ENCODE measurements at regions not wholly inside any gene's neighbourhood (a gene's known extent, or its start where the extent isn't known, plus 50 kb on each side); places are given as distances from the start of the nearest gene placed in this dataset.

GRCh38 chr15:29888646-29889045 lies 66.4 kb upstream of the TJP1 start:
- Histone ChIP-seq H3K4me1 (no peaks in the 10 kb centered on the region), H3K36me3 (replicated peaks in 1 of 2; ENCODE audit: insufficient read depth in 1 of 2, low read depth in 2 of 2) (no peaks in the 10 kb centered on the region), H3K4me3 (no peak overlapping the region), H3K27me3 (no peaks in the 10 kb centered on the region), H3K9me3 (no peaks in the 10 kb centered on the region), H3K27ac (no peak overlapping the region)
- DNase-seq (no peak), ATAC-seq (no peak)
- WGBS, 2 donors: 57 to 66% methylated on average over 5 of the region's 5 CpGs
- intact Hi-C loops (cut with DNase I): no loop called here
- no peak for TF ChIP-seq CTCF (IDR thresholded peaks at IDR 0.05)
- TF ChIP-seq POLR2A (IDR thresholded peaks at IDR 0.05): no peak

GRCh38 chr15:29887721-29888120 lies 65.5 kb upstream of the TJP1 start:
- Histone ChIP-seq H3K27ac (no peak overlapping the region), H3K36me3 (replicated peaks in 1 of 2; ENCODE audit: insufficient read depth in 1 of 2, low read depth in 2 of 2) (no peaks in the 10 kb centered on the region), H3K4me1 (no peaks in the 10 kb centered on the region), H3K9me3 (no peaks in the 10 kb centered on the region), H3K4me3 (no peak overlapping the region), H3K27me3 (no peaks in the 10 kb centered on the region)
- intact Hi-C loops (cut with DNase I): no loop called here
- DNase-seq: no peak
- 61 to 63% methylated on average over 2 of the region's 2 CpGs for WGBS, 2 donors
- TF ChIP-seq CTCF (IDR thresholded peaks at IDR 0.05): no peak
- no peak for TF ChIP-seq POLR2A (IDR thresholded peaks at IDR 0.05)
- ATAC-seq: no peak

- H3K27ac ChIP-seq: no peak overlapping the region
These were observed 62.9 kb upstream of the TJP1 start for GRCh38 chr15:29885183-29885582.

GRCh38 chr15:29883126-29883525 lies 60.9 kb upstream of the TJP1 start:
- intact Hi-C loops (cut with DNase I): no loop called here
- H3K4me1 ChIP-seq: no peaks in the 10 kb centered on the region
- ATAC-seq (no peak), DNase-seq (no peak)
- H3K4me3 ChIP-seq: no peak overlapping the region
- no peaks in the 10 kb centered on the region for H3K27me3 ChIP-seq
- no peaks in the 10 kb centered on the region for H3K9me3 ChIP-seq
- H3K27ac ChIP-seq: no peak overlapping the region
- TF ChIP-seq CTCF (IDR thresholded peaks at IDR 0.05) (no peak), POLR2A (IDR thresholded peaks at IDR 0.05) (no peak)
- no peaks in the 10 kb centered on the region for H3K36me3 ChIP-seq (replicated peaks in 1 of 2; ENCODE audit: insufficient read depth in 1 of 2, low read depth in 2 of 2)
- 68 to 81% methylated on average over 3 of the region's 3 CpGs for WGBS, 2 donors

More at GRCh38 chr15:29885183-29885582, 62.9 kb upstream of the TJP1 start:
- Histone ChIP-seq H3K36me3 (replicated peaks in 1 of 2; ENCODE audit: insufficient read depth in 1 of 2, low read depth in 2 of 2) (no peaks in the 10 kb centered on the region), H3K4me1 (no peaks in the 10 kb centered on the region), H3K9me3 (no peaks in the 10 kb centered on the region), H3K4me3 (no peak overlapping the region), H3K27me3 (no peaks in the 10 kb centered on the region)
- ATAC-seq (no peak), DNase-seq (no peak)
- intact Hi-C loops (cut with DNase I): no loop called here
- TF ChIP-seq POLR2A (IDR thresholded peaks at IDR 0.05): no peak
- TF ChIP-seq CTCF (IDR thresholded peaks at IDR 0.05): no peak
- WGBS, 2 donors: 73 to 86% methylated on average over 2 to 3 of the region's 3 CpGs

- TF ChIP-seq CTCF (IDR thresholded peaks at IDR 0.05): no peak
- TF ChIP-seq POLR2A (IDR thresholded peaks at IDR 0.05): no peak
- Histone ChIP-seq H3K4me3 (no peak overlapping the region), H3K27ac (no peak overlapping the region), H3K9me3 (no peaks in the 10 kb centered on the region), H3K27me3 (no peaks in the 10 kb centered on the region), H3K4me1 (no peaks in the 10 kb centered on the region), H3K36me3 (replicated peaks in 1 of 2; ENCODE audit: insufficient read depth in 1 of 2, low read depth in 2 of 2) (no peaks in the 10 kb centered on the region)
- WGBS, 2 donors: 82% methylated on average over 4 of the region's 4 CpGs
- no peak for DNase-seq
- intact Hi-C loops (cut with DNase I): no loop called here
- no peak for ATAC-seq
These were observed 58.6 kb upstream of the TJP1 start for GRCh38 chr15:29880886-29881285.
